ENCODE measurements at regions not wholly inside any gene's neighbourhood (a gene's known extent, or its start where the extent isn't known, plus 50 kb on each side); places are given as distances from the start of the nearest gene placed in this dataset.

DNA sequence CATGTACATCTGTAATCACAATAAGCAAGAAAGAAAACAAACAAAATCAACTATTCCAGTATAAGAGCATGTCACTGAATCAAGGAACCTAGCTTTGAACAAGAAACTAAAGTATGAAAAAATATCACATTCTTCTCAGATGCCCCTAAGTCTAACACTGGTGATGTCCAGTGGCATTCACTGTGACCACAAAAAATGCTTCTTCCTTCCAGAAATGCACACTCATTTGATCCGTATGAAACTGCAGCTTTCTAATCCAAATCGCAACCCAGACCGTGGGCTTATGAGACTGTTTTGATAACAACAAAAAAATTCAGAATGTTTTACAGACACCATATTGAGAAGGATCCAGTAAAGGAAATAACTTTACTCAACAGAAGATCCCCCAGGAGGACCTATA, 320.1 kb upstream of the TARS1 start:
- TF ChIP-seq, protein P1, sequence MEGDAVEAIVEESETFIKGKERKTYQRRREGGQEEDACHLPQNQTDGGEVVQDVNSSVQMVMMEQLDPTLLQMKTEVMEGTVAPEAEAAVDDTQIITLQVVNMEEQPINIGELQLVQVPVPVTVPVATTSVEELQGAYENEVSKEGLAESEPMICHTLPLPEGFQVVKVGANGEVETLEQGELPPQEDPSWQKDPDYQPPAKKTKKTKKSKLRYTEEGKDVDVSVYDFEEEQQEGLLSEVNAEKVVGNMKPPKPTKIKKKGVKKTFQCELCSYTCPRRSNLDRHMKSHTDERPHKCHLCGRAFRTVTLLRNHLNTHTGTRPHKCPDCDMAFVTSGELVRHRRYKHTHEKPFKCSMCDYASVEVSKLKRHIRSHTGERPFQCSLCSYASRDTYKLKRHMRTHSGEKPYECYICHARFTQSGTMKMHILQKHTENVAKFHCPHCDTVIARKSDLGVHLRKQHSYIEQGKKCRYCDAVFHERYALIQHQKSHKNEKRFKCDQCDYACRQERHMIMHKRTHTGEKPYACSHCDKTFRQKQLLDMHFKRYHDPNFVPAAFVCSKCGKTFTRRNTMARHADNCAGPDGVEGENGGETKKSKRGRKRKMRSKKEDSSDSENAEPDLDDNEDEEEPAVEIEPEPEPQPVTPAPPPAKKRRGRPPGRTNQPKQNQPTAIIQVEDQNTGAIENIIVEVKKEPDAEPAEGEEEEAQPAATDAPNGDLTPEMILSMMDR (IDR thresholded peaks at IDR 0.05; ENCODE audit: low read length), result no peak
- no peak for TF ChIP-seq EZH2 (optimal IDR thresholded peaks at IDR 0.05; ENCODE audit: low read depth, low read length)
